Naive B cell (primary cell): ENCODE measurements at regions not wholly inside any gene's neighbourhood (a gene's known extent, or its start where the extent isn't known, plus 50 kb on each side); places are given as distances from the start of the nearest gene placed in this dataset.

Experiments
- ATAC-seq, 2 donors: fragments of 150-1000 bp; cut with Tn5 transposase; 2 replicates each; pipeline ENCODE4 v1.10.0; 2021; ENCODE audit warnings: low read depth in 2 of 2, mild to moderate bottlenecking in 2 of 2, moderate library complexity in 2 of 2
- DNase-seq: peaks from one replicate; pipeline ENCODE4 v3.0.0; 2022
- H3K27ac Mint-ChIP-seq, 6 donors: one replicate each; pipeline ENCODE4 v1.8.0; 2020 to 2022; ENCODE audit warnings: mild to moderate bottlenecking in 6 of 6, mixed read lengths in 6 of 6, moderate library complexity in 5 of 6, inconsistent platforms in 2 of 6
- H3K27me3 Mint-ChIP-seq, 3 donors: one replicate each; pipeline ENCODE4 v1.8.0; 2021 to 2022; ENCODE audit warnings: mixed read lengths in 3 of 3, mild to moderate bottlenecking in 1 of 3
- H3K36me3 Mint-ChIP-seq, 2 donors: one replicate each; pipeline ENCODE4 v1.8.0; 2020 to 2022; ENCODE audit warnings: mixed read lengths in 2 of 2, inconsistent platforms in 1 of 2, mild to moderate bottlenecking in 1 of 2
- H3K4me1 Mint-ChIP-seq, 3 donors: one replicate each; pipeline ENCODE4 v1.8.0; 2020 to 2022; ENCODE audit warnings: mixed read lengths in 3 of 3, inconsistent platforms in 1 of 3, mild to moderate bottlenecking in 1 of 3, moderate library complexity in 1 of 3
- H3K4me3 Mint-ChIP-seq, 8 donors: one replicate each; pipeline ENCODE4 v1.8.0; 2020 to 2022; ENCODE audit warnings: mild to moderate bottlenecking in 8 of 8, mixed read lengths in 8 of 8, moderate library complexity in 8 of 8, inconsistent platforms in 2 of 8
- H3K9me3 Mint-ChIP-seq, 7 donors: one replicate each; pipeline ENCODE4 v1.8.0; 2020 to 2022; ENCODE audit warnings: mixed read lengths in 7 of 7, mild to moderate bottlenecking in 5 of 7, inconsistent platforms in 2 of 7, moderate library complexity in 1 of 7

DNA sequence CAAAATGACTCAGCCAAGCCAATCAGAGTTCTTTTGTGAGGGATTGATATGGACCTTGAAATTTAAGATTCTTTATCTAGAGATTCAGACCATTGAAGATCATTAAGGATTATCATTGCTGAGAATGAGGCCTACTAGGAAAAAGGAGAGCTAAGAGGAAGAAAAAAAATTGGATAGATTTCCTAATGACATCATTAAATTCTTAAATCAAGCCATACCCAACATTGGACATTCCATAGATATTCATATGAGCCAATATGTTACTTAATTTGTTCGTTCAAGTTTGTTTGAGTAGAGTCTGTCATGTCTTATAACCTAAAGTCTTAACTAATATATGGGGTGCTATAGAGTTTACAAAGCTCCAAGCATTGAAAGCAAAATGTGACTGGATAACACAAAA lies 727.9 kb upstream of the SEMA6A start:
- peaks cover 0 to 9% (median 4%) of the 10 kb centered on the region in 7 donors for H3K9me3 Mint-ChIP-seq
- no peak for DNase-seq
- ATAC-seq = no peak
- H3K4me1 Mint-ChIP-seq = no peaks in the 10 kb centered on the region
- no peaks in the 10 kb centered on the region for H3K27me3 Mint-ChIP-seq
- H3K27ac Mint-ChIP-seq = no peak overlapping the region
- H3K36me3 Mint-ChIP-seq = no peaks in the 10 kb centered on the region
- no peak overlapping the region for H3K4me3 Mint-ChIP-seq

DNA sequence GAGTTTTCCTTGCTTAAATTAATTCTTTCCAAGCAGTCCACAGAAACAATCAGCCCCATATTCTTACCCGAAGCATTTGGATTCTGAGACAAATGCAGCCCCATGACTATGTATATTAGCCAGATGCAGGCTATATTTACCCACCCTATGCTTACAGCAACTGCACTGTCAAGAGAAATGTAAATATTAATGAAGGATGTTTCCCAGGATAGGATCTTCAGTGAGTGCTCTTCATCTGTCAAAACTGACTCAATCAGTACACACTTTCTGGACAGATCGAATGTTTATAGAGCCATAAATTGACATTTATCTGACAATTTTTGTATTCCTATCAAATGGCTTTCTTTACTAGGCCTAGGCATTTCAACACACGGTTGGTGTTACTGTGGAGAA lies 725.3 kb upstream of the SEMA6A start:
- DNase-seq (no peak), ATAC-seq (no peak)
- no peaks in the 10 kb centered on the region for H3K27me3 Mint-ChIP-seq
- no peak overlapping the region for H3K4me3 Mint-ChIP-seq
- no peak overlapping the region for H3K27ac Mint-ChIP-seq
- no peaks in the 10 kb centered on the region for H3K4me1 Mint-ChIP-seq
- peaks cover 0 to 7% (median 0%) of the 10 kb centered on the region in 7 donors for H3K9me3 Mint-ChIP-seq
- no peaks in the 10 kb centered on the region for H3K36me3 Mint-ChIP-seq

DNA sequence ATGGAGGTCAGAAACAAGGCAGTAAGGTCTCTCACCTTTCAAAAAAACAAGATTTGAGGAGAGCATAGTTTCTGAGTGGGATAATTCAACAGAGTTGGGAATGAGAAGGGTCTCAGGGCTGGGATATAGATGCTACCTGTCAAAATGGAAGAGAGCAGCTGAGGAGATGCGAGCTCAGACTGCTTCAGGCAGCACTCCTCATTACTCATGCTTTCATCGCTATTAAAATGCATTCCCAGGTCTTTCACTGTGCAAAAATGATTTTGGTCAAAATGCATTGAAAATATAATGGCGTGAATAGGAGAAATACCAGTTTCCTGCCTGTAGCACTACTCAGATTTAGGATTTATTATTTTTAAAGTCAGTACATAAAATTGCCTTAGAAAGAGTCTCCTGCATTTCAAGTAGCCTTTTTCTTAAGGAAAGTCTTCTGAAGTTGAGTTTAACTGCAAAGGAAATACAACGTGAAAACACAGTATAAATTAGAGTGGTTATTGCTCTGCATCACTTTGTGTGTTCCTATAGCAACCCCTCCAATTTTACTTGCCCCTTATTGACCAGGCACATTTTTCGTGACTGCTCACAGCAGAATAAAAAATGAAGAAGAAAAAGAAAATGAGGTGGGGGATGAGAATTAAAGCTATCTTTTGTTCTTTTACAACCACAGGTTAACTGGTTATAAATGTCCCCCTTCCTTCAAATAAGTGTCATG lies 724.8 kb upstream of the SEMA6A start:
- Mint-ChIP-seq H3K36me3 (no peaks in the 10 kb centered on the region), H3K9me3 (peaks cover 0 to 5% (median 0%) of the 10 kb centered on the region in 7 donors), H3K27me3 (no peaks in the 10 kb centered on the region), H3K4me1 (no peaks in the 10 kb centered on the region), H3K4me3 (no peak overlapping the region), H3K27ac (no peak overlapping the region)
- DNase-seq (no peak), ATAC-seq (no peak)

DNA sequence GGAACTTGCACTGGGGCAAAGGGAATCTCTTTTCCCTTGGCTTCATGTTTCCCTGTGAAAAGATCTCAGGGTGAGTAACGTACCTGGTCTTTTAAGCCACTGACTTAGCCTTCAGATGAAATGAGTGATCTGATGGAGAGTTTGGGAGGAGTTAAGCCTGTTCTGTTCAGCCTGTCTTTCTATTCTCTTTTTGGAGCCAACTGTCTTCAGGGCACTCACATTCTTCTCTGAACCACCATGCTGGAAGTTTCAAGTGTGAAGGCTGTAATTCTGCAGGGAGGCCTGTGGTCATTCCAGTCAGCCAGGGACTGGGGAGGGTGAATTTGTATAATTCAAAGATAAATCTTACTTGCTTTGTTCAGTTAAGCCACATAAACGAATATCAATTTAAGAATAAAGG lies 722.2 kb upstream of the SEMA6A start:
- no peaks in the 10 kb centered on the region for H3K27me3 Mint-ChIP-seq
- no peaks in the 10 kb centered on the region for H3K4me1 Mint-ChIP-seq
- DNase-seq (no peak), ATAC-seq (no peak)
- no peaks in the 10 kb centered on the region for H3K36me3 Mint-ChIP-seq
- H3K27ac Mint-ChIP-seq = no peak overlapping the region
- no peak overlapping the region for H3K4me3 Mint-ChIP-seq
- H3K9me3 Mint-ChIP-seq = peaks cover 0 to 8% (median 4%) of the 10 kb centered on the region in 7 donors

DNA sequence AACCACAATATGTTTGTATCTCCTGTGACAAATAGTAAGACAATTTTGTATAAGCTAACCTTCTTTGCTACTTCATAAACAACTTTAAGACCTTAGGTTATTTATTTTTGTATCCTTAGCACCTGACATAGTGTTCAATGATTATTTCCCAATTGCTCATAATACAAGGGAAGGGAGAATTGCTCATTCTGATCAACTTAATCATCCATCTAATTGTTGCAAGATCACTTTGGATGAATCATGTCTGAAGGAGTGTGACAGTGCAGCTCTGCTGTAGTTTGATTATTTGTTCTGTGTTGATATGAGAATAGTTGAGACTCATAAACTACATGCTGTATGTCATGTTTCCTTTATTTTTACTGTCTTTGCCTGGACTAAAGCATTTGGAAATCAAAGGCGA lies 721.3 kb upstream of the SEMA6A start:
- no peak overlapping the region for H3K27ac Mint-ChIP-seq
- H3K9me3 Mint-ChIP-seq = peaks cover 0 to 9% (median 4%) of the 10 kb centered on the region in 7 donors
- no peaks in the 10 kb centered on the region for H3K36me3 Mint-ChIP-seq
- ATAC-seq (no peak), DNase-seq (no peak)
- H3K27me3 Mint-ChIP-seq = no peaks in the 10 kb centered on the region
- no peaks in the 10 kb centered on the region for H3K4me1 Mint-ChIP-seq
- no peak overlapping the region for H3K4me3 Mint-ChIP-seq

DNA sequence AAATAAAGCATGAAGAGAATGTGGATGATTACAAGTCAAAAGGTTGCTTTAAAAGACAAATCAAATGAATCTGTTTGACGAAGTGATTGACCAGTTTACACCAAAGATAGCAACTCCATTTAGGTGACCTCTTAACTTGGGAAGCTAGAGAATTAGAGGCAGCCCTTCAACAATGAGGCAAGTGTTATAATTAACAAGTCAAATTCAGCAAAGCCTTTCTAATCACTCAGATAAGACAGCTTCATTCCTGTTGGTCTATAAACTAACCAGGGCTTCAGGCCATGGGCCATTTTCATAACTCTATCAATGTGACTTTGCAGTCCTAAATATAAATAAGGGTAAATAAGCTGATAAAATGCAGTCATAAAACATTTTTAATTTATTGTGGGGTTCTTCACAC lies 712.2 kb upstream of the SEMA6A start:
- DNase-seq = no peak
- Mint-ChIP-seq H3K36me3 (no peaks in the 10 kb centered on the region), H3K4me1 (no peaks in the 10 kb centered on the region), H3K9me3 (peaks cover 0 to 1% (median 0%) of the 10 kb centered on the region in 7 donors), H3K27me3 (no peaks in the 10 kb centered on the region), H3K27ac (no peak overlapping the region), H3K4me3 (no peak overlapping the region)
- ATAC-seq = no peak

DNA sequence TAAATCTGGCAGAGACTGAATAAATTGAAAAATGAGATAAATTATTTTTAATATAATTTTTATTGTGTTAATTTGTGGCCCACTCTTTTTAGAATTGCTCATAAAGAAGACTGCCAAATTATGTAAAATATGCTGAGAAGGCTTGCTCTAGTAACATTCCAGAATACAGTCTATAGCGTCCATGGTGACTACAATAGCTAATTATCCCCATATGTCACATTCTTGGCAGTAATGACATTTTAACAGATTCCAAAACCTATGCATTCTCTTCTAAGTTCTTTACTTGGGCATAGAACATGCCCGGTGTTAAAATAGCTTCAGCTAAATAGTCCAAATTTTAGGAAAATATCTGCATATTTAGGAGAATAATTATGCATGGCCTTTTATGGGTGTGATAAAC lies 697.0 kb upstream of the SEMA6A start:
- no peak overlapping the region for H3K4me3 Mint-ChIP-seq
- no peak for ATAC-seq
- no peak overlapping the region for H3K27ac Mint-ChIP-seq
- H3K4me1 Mint-ChIP-seq = no peaks in the 10 kb centered on the region
- DNase-seq = no peak
- no peaks in the 10 kb centered on the region for H3K27me3 Mint-ChIP-seq
- H3K9me3 Mint-ChIP-seq = peaks cover 0 to 2% (median under 1%) of the 10 kb centered on the region in 7 donors
- no peaks in the 10 kb centered on the region for H3K36me3 Mint-ChIP-seq

DNA sequence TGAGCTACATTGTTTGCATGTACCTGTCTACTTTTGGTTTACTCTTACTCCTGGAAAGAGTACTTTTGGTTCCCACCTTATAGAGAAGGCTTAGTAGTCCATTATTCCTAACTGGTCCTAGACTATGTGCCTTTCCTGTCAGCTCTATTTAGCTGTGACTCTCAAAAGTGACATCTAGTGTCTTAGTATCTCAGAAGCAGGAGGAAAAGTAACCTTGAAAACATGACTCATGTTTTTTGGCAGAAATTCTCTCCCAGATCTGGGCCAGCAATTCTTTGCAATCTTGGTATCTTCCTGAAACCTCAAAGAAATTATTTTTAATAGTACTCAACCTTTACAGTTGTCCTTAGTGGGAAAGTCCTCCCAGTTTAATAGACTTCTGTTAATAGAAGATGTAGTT lies 691.7 kb upstream of the SEMA6A start:
- Mint-ChIP-seq H3K27ac (no peak overlapping the region), H3K27me3 (no peaks in the 10 kb centered on the region), H3K4me3 (no peak overlapping the region), H3K36me3 (no peaks in the 10 kb centered on the region), H3K4me1 (no peaks in the 10 kb centered on the region), H3K9me3 (peaks cover 4 to 24% (median 12%) of the 10 kb centered on the region in 7 donors)
- ATAC-seq (no peak), DNase-seq (no peak)

DNA sequence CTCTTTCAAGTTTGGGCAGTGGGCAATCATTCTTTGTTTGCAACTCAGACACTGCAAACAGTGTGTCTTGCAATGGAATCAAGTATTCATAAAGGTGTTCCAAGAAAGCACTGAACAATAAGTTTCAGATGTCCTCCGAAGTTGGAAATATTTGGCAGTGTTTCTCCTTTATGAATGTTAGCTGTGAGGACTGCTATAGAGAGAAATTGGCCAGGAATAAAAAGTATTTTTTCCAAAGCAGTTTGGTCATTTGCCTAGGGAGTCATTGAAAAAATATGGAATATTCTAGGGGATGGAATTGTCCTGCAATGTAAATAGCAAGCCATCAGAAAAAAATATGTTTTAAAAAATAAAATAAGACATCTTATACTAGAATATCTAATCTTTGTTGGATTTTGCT lies 688.6 kb upstream of the SEMA6A start:
- Mint-ChIP-seq H3K27me3 (no peaks in the 10 kb centered on the region), H3K4me1 (no peaks in the 10 kb centered on the region), H3K9me3 (peaks cover 4 to 29% (median 11%) of the 10 kb centered on the region in 7 donors), H3K4me3 (no peak overlapping the region), H3K27ac (no peak overlapping the region), H3K36me3 (no peaks in the 10 kb centered on the region)
- ATAC-seq (no peak), DNase-seq (no peak)

DNA sequence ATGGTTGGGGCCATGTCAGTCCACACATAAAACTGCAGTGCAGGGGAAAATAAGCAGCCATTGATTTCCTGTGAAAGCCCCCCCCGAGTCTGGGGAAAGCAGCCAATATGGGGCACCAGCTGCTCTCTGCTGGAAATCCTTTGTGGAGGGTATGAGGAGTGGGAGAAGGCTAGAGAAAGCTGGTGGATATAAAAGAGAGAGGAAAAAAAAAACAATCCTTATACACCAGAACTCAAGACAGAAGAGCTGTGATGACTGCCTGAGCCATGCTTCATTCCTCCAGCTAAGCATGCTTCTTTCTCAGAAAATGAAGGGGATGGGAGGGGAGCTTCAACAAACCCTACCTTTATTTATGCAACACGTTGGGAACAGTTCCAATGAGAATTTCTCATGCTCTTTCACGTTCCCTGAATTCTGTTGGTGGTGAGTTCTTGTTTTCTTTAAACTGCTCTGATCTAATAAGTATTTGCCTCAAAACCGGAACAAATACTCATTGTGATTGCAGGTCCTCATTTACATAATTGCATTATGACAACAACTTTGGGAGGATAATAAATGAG lies 688.0 kb upstream of the SEMA6A start:
- Mint-ChIP-seq H3K9me3 (peaks cover 4 to 29% (median 11%) of the 10 kb centered on the region in 7 donors), H3K36me3 (no peaks in the 10 kb centered on the region), H3K27me3 (no peaks in the 10 kb centered on the region), H3K4me1 (no peaks in the 10 kb centered on the region), H3K4me3 (no peak overlapping the region), H3K27ac (no peak overlapping the region)
- DNase-seq (no peak), ATAC-seq (no peak)

DNA sequence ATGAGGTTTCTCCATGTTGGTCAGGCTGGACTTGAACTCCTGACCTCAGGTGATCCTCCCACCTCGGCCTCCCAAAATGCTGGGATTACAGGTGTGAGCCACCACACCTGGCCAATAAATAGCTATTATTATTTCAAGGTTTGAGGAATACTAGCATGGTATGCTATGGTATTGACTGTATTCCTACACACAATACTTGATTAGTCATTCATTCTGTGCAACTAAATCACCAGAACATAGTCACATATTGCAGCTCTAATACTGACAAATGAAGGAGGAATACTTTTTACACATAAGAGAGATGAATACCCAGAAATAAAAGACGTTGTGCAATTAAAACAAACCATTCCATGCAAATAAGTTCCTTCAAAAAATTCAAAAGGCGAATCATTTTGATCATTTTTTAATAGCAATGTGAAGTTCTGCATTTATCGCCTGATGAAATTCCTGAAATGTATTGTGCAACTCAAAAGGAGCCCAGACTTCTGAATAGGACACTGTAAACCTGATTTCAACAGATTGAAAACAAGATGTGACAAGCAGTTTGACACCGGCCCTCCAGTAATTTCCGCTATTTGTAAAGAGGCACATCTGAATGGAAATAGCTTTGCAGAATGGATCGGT lies 687.4 kb upstream of the SEMA6A start:
- Mint-ChIP-seq H3K4me1 (no peaks in the 10 kb centered on the region), H3K36me3 (no peaks in the 10 kb centered on the region), H3K9me3 (peaks cover 4 to 29% (median 11%) of the 10 kb centered on the region in 7 donors), H3K4me3 (no peak overlapping the region), H3K27ac (no peak overlapping the region), H3K27me3 (no peaks in the 10 kb centered on the region)
- no peak for DNase-seq
- no peak for ATAC-seq

DNA sequence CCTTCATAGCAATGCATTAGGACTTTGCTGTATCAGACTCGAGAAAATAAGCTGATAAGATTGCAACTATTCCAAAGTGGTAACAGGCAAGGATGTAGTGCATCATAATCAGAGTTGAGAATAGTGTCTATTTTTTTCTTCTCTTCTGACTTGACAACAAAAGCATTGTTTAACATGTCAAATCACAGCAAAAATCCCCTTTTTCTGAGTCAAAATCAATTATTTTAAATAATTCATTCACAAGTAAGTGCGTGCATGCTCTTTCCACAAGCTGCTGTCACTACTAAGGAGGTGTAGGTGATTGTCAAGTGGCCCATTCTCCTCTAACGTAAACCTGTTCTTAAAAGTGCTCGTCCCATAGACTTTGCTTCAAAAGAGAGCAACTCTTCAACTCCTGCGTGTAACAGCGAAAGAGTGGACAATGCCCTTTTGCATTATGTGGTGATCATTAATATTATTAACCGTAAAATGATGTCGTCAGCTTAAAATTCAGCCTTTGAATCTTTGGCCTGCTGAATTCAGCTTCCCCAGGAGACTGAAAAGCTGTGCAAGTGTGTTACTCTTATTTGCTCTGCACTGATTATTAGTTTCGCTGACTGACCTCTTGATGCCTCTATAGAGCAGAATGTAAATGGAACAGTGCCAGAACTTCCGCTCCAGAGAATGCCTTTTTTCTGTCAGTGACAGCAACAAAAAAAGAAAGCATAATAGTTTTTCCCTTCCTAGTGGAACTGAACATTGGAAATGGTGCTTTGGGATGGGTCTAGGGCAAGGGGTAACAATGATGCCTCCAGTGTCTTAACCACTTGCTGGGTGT lies 680.8 kb upstream of the SEMA6A start:
- ATAC-seq (no peak), DNase-seq (no peak)
- Mint-ChIP-seq H3K4me3 (no peak overlapping the region), H3K9me3 (peaks cover 0 to 5% (median 0%) of the 10 kb centered on the region in 7 donors), H3K4me1 (no peaks in the 10 kb centered on the region), H3K27me3 (no peaks in the 10 kb centered on the region), H3K27ac (no peak overlapping the region), H3K36me3 (no peaks in the 10 kb centered on the region)

DNA sequence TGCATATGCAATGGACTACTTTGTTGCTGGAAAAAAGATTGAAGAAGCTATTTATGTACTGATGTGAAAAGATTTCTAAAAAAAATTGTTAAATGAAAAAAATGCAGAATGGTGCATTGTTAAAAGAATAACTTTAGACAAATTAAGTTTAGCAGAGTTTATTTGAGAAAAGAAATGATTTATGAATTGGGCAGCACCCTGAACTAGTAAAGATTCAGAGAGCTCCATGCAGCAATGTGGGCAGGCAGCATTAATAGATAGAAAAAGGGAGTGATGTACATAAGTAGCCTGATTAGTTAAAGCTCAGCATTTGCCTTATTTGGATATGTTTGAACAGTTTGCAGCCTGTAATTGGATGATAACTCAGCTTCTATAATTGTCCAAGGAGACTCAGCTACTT lies 677.9 kb upstream of the SEMA6A start:
- Mint-ChIP-seq H3K4me1 (no peaks in the 10 kb centered on the region), H3K27ac (no peak overlapping the region), H3K4me3 (no peak overlapping the region), H3K9me3 (no peaks in the 10 kb centered on the region), H3K36me3 (no peaks in the 10 kb centered on the region), H3K27me3 (no peaks in the 10 kb centered on the region)
- ATAC-seq (no peak), DNase-seq (no peak)
